OCI-LY7 (cell line): ENCODE measurements at regions not wholly inside any gene's neighbourhood (a gene's known extent, or its start where the extent isn't known, plus 50 kb on each side); places are given as distances from the start of the nearest gene placed in this dataset.

ENCODE experiments used
- BruUV-seq: library from RNA; stranded (reverse); fragments of 400-500 nt; replicated peaks from 2 replicates; lab custom pipeline; 2021; lab: Mats Ljungman, UMichigan
- CTCF ChIA-PET: fragments of 300-600 bp; sonication (Branson Sonifier 250); formaldehyde crosslinking; loops from one replicate; lab custom pipeline; 2022; ENCODE audit warnings: antibody characterized with exemption; ENCODE audit not compliant: unreplicated experiment; lab: Charles Lee
- POLR2A ChIA-PET: fragments of 300-600 bp; sonication (Branson Sonifier 250); formaldehyde crosslinking; loops from one replicate; lab custom pipeline; 2022; ENCODE audit warnings: antibody characterized with exemption; lab: Charles Lee
- DNase-seq: peaks from one replicate; pipeline ENCODE4 v3.0.0-alpha.2; 2015; ENCODE audit warnings: low spot score
- H2AFZ ChIP-seq: fragments of 200-600 bp; sonication (generic), shearing (Covaris generic); 2 replicates; pipeline ENCODE4 v1.6.1; 2014; ENCODE audit warnings: mild to moderate bottlenecking, antibody characterized with exemption, low read length, moderate library complexity
- H3K27ac ChIP-seq: fragments of 200-600 bp; sonication (generic); 2 replicates; pipeline ENCODE4 v1.5.1; 2014; ENCODE audit warnings: mixed run types, low read depth, mild to moderate bottlenecking, moderate library complexity, low read length, inconsistent platforms; ENCODE audit not compliant: poor library complexity, severe bottlenecking
- H3K36me3 ChIP-seq: fragments of 200-600 bp; sonication (generic); 2 replicates; pipeline ENCODE4 v1.6.1; 2014; ENCODE audit warnings: mild to moderate bottlenecking, antibody characterized with exemption, low read length, moderate library complexity, mixed read lengths; ENCODE audit not compliant: insufficient read depth
- H3K4me1 ChIP-seq: fragments of 200-600 bp; sonication (generic); 2 replicates; pipeline ENCODE4 v1.5.1; 2014; ENCODE audit warnings: mild to moderate bottlenecking, low read length; ENCODE audit not compliant: insufficient read depth, poor library complexity, severe bottlenecking
- H3K4me2 ChIP-seq: fragments of 200-600 bp; sonication (generic); 2 replicates; pipeline ENCODE4 v1.6.1; 2014; ENCODE audit warnings: mild to moderate bottlenecking, low read length
- H3K4me3 ChIP-seq: fragments of 200-600 bp; sonication (generic); 2 replicates; pipeline ENCODE4 v1.5.1; 2014; ENCODE audit warnings: mild to moderate bottlenecking, low read depth, low read length; ENCODE audit not compliant: poor library complexity, severe bottlenecking
- H3K79me2 ChIP-seq: fragments of 200-600 bp; sonication (generic); 2 replicates; pipeline ENCODE4 v1.6.1; 2016; ENCODE audit warnings: low read depth, mild to moderate bottlenecking, low read length, moderate library complexity, mixed read lengths; ENCODE audit not compliant: insufficient read depth
- H3K9me2 ChIP-seq: fragments of 200-600 bp; sonication (generic); 2 replicates; pipeline ENCODE4 v1.6.1; 2016; ENCODE audit warnings: mild to moderate bottlenecking, low read length, mixed read lengths; ENCODE audit not compliant: insufficient read depth
- H3K9me3 ChIP-seq: fragments of 200-600 bp; sonication (generic); 2 replicates; pipeline ENCODE4 v1.6.1; 2014; ENCODE audit warnings: mild to moderate bottlenecking, mixed run types, low read length, mixed read lengths
- H4K20me1 ChIP-seq: fragments of 200-600 bp; sonication (generic); 2 replicates; pipeline ENCODE4 v1.6.1; 2014; ENCODE audit warnings: mild to moderate bottlenecking, antibody characterized with exemption, low read length, moderate library complexity, mixed read lengths; ENCODE audit not compliant: insufficient read depth
- CTCF ChIP-seq: fragments of 200-600 bp; sonication (generic); conservative IDR thresholded peaks from 2 replicates; pipeline ENCODE4 v1.5.1; 2014; ENCODE audit warnings: mild to moderate bottlenecking, antibody characterized with exemption, low read length, moderate library complexity, mixed read lengths
- EZH2phosphoT487 ChIP-seq: fragments of 200-600 bp; sonication (generic); IDR thresholded peaks from 2 replicates; pipeline ENCODE4 v1.6.1; 2018; ENCODE audit warnings: low read depth, borderline replicate concordance, mild to moderate bottlenecking, mixed run types, antibody characterized with exemption, low read length, moderate library complexity, mixed read lengths
- intact Hi-C: fragments of 100-400 bp; cut with micrococcal nuclease; formaldehyde crosslinking; loops from one replicate; pipeline ENCODE4 v1.10.0; 2022; ENCODE audit not compliant: unreplicated experiment

GRCh38 chr5:74367934-74368333 is 272.6 kb downstream of the ENC1 start:
- no peaks in the 10 kb centered on the region for H4K20me1 ChIP-seq
- no peaks in the 10 kb centered on the region for H3K9me2 ChIP-seq
- CTCF ChIA-PET = no interaction called here
- H3K27ac ChIP-seq = no peak overlapping the region
- H3K4me3 ChIP-seq = no peak overlapping the region
- H3K36me3 ChIP-seq = no peaks in the 10 kb centered on the region
- no peaks in the 10 kb centered on the region for H3K79me2 ChIP-seq
- H3K4me1 ChIP-seq = peaks cover 3% of the 10 kb centered on the region
- H3K4me2 ChIP-seq = no peak overlapping the region
- POLR2A ChIA-PET = no interaction called here
- intact Hi-C loops = no loop called here
- TF ChIP-seq EZH2phosphoT487 (no peak), CTCF (no peak)
- H2AFZ ChIP-seq = no peak overlapping the region
- H3K9me3 ChIP-seq = no peaks in the 10 kb centered on the region
- BruUV-seq = no TSS peak
- no peak for DNase-seq

- no TSS peak for BruUV-seq
- TF ChIP-seq CTCF (no peak), EZH2phosphoT487 (no peak)
- no peaks in the 10 kb centered on the region for H3K36me3 ChIP-seq
- H3K27ac ChIP-seq = no peak overlapping the region
- POLR2A ChIA-PET = no interaction called here
- no peaks in the 10 kb centered on the region for H3K9me2 ChIP-seq
- no peaks in the 10 kb centered on the region for H3K79me2 ChIP-seq
- CTCF ChIA-PET = no interaction called here
- intact Hi-C loops = no loop called here
- no peak overlapping the region for H2AFZ ChIP-seq
- H3K9me3 ChIP-seq = no peaks in the 10 kb centered on the region
- H3K4me1 ChIP-seq = peaks cover 8% of the 10 kb centered on the region
- no peak overlapping the region for H3K4me3 ChIP-seq
- no peak for DNase-seq
- no peaks in the 10 kb centered on the region for H4K20me1 ChIP-seq
- no peak overlapping the region for H3K4me2 ChIP-seq
Measured at GRCh38 chr5:74367241-74367733, 273.2 kb downstream of the ENC1 start.

GRCh38 chr5:74365723-74366122 is 274.8 kb downstream of the ENC1 start:
- no peak for DNase-seq
- Histone ChIP-seq H3K36me3 (no peaks in the 10 kb centered on the region), H4K20me1 (no peaks in the 10 kb centered on the region), H3K4me2 (no peak overlapping the region), H3K4me1 (peaks cover 8% of the 10 kb centered on the region), H2AFZ (no peak overlapping the region), H3K4me3 (no peak overlapping the region), H3K9me3 (no peaks in the 10 kb centered on the region), H3K9me2 (no peaks in the 10 kb centered on the region), H3K79me2 (no peaks in the 10 kb centered on the region), H3K27ac (no peak overlapping the region)
- BruUV-seq = no TSS peak
- TF ChIP-seq CTCF = no peak
- TF ChIP-seq EZH2phosphoT487 = no peak
- intact Hi-C loops = no loop called here
- POLR2A ChIA-PET = no interaction called here
- CTCF ChIA-PET = interaction anchor here (0.6 kb wide), 1 partner anchor 265 kb away, joined by 4 read pairs; no protein-coding TSS in a partner anchor
